Type B pancreatic cell (in vitro differentiated cells): ENCODE measurements at regions not wholly inside any gene's neighbourhood (a gene's known extent, or its start where the extent isn't known, plus 50 kb on each side); places are given as distances from the start of the nearest gene placed in this dataset.
A peak's percentile ranks its signal among the peaks of the same experiment; 100 is the strongest.

ENCODE experiments used
- DNase-seq: peaks from one replicate; pipeline ENCODE4 v3.0.0; 2021; ENCODE audit warnings: mixed read lengths; ENCODE audit not compliant: unreplicated experiment; ENCODE audit errors: extremely low spot score
- H3K27ac Mint-ChIP-seq: 2 replicates; pipeline ENCODE4 v1.8.0; 2021; ENCODE audit warnings: mild to moderate bottlenecking, mixed read lengths
- H3K27me3 Mint-ChIP-seq: 2 replicates; pipeline ENCODE4 v1.8.0; 2021; ENCODE audit warnings: mixed read lengths
- H3K36me3 Mint-ChIP-seq: 2 replicates; pipeline ENCODE4 v1.8.0; 2021; ENCODE audit warnings: mixed read lengths
- H3K4me1 Mint-ChIP-seq: one replicate; pipeline ENCODE4 v1.8.0; 2021; ENCODE audit warnings: mixed read lengths; ENCODE audit not compliant: unreplicated experiment
- H3K4me3 Mint-ChIP-seq: 2 replicates; pipeline ENCODE4 v1.8.0; 2021; ENCODE audit warnings: mild to moderate bottlenecking, mixed read lengths
- H3K9me3 Mint-ChIP-seq: 2 replicates; pipeline ENCODE4 v1.8.0; 2021; ENCODE audit warnings: mixed read lengths
- TF ChIP-seq, protein P1 (sequence below): fragments of 200-600 bp; sonication (generic); conservative IDR thresholded peaks from 2 replicates; pipeline ENCODE4 v1.5.0; 2021; ENCODE audit warnings: antibody characterized with exemption, mild to moderate bottlenecking

DNA sequence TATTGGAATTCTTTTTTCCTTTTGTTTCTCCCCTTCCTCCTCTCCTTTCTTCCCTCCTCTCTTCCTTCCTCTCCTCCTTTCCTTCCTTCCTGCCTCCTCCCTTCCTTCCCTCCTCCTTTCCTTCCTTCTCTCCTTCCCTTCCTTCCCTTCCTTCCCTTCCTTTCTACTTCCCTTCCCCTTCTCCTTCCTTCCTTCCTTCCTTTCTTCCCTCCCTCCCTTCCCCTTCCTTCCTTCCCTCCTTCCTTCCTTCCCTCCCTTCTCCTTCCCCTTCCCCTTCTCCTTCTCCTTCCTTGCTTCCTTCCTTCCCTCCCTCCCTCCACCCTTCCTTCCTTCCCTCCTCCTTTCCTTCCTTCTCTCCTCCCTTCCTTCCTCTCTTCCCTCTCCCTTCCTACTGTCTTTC lies 431.0 kb upstream of the MEIS1 start:
- Mint-ChIP-seq H3K36me3 (no peaks in the 10 kb centered on the region), H3K27me3 (no peaks in the 10 kb centered on the region), H3K4me3 (no peak overlapping the region), H3K9me3 (peaks cover 4% of the 10 kb centered on the region), H3K4me1 (peaks cover 13% of the 10 kb centered on the region), H3K27ac (no peak overlapping the region)
- no peak for DNase-seq
- TF ChIP-seq, protein P1, sequence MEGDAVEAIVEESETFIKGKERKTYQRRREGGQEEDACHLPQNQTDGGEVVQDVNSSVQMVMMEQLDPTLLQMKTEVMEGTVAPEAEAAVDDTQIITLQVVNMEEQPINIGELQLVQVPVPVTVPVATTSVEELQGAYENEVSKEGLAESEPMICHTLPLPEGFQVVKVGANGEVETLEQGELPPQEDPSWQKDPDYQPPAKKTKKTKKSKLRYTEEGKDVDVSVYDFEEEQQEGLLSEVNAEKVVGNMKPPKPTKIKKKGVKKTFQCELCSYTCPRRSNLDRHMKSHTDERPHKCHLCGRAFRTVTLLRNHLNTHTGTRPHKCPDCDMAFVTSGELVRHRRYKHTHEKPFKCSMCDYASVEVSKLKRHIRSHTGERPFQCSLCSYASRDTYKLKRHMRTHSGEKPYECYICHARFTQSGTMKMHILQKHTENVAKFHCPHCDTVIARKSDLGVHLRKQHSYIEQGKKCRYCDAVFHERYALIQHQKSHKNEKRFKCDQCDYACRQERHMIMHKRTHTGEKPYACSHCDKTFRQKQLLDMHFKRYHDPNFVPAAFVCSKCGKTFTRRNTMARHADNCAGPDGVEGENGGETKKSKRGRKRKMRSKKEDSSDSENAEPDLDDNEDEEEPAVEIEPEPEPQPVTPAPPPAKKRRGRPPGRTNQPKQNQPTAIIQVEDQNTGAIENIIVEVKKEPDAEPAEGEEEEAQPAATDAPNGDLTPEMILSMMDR, result no peak

DNA sequence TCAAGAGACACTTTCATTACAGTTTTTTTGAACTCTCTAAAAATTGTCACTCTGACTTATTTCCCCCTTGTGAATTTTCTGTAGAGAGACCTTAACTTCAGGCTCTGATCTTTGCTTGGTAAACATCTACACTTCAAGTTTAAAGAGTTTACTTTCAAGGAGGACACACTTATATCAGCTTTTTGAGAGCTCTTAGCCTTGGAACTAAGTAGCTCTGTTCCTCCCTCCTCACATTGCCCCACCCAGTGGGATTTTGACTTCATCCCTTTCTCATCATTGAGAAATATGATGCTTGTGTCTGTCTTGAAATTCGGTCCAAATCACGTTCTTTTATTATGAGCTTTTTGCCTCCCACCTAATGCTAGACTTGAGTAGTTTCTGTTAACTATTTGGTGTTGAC lies 433.4 kb upstream of the MEIS1 start:
- TF ChIP-seq, protein P1, result no peak
- peaks cover 4% of the 10 kb centered on the region for H3K9me3 Mint-ChIP-seq
- H3K4me1 Mint-ChIP-seq, result peaks cover 13% of the 10 kb centered on the region
- no peak for DNase-seq
- no peak overlapping the region for H3K4me3 Mint-ChIP-seq
- peak overlapping the region; percentile 12 for H3K27ac Mint-ChIP-seq
- no peaks in the 10 kb centered on the region for H3K27me3 Mint-ChIP-seq
- no peaks in the 10 kb centered on the region for H3K36me3 Mint-ChIP-seq

DNA sequence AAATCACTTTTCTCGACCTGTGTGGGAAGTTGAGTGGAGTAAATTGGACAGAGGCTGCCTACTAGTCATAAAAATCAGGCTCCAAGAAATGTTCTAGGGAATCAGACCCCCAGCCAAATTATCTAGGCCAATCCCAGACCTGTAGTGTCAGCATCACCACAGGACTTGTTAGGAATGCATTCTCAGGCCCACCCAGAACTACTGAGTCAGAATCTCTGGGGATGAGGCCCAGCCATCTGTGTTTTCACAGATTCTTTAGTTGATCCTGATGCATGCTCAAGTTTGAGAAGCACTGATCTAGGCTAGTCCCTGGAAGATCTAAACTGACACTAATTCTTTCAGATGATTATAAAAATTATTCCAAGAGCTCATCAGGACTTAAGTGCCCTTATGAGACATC lies 434.0 kb upstream of the MEIS1 start:
- TF ChIP-seq, protein P1, result no peak
- no peaks in the 10 kb centered on the region for H3K27me3 Mint-ChIP-seq
- H3K36me3 Mint-ChIP-seq, result no peaks in the 10 kb centered on the region
- peaks cover 13% of the 10 kb centered on the region for H3K4me1 Mint-ChIP-seq
- peaks cover 4% of the 10 kb centered on the region for H3K9me3 Mint-ChIP-seq
- H3K4me3 Mint-ChIP-seq, result no peak overlapping the region
- no peak for DNase-seq
- no peak overlapping the region for H3K27ac Mint-ChIP-seq

- Mint-ChIP-seq H3K4me1 (peaks cover 13% of the 10 kb centered on the region), H3K36me3 (no peaks in the 10 kb centered on the region), H3K9me3 (peaks cover 2% of the 10 kb centered on the region), H3K4me3 (no peak overlapping the region), H3K27me3 (no peaks in the 10 kb centered on the region), H3K27ac (no peak overlapping the region)
- TF ChIP-seq, protein P1, result peak; percentile 48
- DNase-seq, result no peak
These were observed 435.1 kb upstream of the MEIS1 start for GRCh38 chr2:65999796-66000195.

DNA sequence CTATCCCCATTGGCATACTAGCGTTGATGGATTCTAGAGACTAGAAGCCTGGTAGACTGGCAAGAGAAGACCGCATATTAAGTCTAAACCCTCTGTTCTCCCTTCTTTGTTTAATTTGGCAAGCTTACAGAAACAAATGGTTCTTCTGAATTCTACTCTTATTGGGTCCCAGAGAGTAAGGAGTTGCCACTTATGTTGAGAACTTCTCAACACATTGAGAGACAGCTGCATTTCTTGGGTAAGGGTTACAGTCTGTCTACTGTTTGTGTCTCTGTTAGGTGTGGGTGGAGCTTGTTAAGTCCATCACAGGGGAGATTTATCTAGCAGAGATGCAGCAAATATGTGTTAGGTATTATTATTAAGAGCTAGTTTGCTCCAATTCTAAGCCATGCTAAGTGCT lies 435.8 kb upstream of the MEIS1 start:
- no peak overlapping the region for H3K4me3 Mint-ChIP-seq
- no peaks in the 10 kb centered on the region for H3K36me3 Mint-ChIP-seq
- H3K27ac Mint-ChIP-seq, result no peak overlapping the region
- H3K4me1 Mint-ChIP-seq, result peaks cover 13% of the 10 kb centered on the region
- no peak for DNase-seq
- H3K9me3 Mint-ChIP-seq, result no peaks in the 10 kb centered on the region
- no peaks in the 10 kb centered on the region for H3K27me3 Mint-ChIP-seq
- TF ChIP-seq, protein P1, result no peak

DNA sequence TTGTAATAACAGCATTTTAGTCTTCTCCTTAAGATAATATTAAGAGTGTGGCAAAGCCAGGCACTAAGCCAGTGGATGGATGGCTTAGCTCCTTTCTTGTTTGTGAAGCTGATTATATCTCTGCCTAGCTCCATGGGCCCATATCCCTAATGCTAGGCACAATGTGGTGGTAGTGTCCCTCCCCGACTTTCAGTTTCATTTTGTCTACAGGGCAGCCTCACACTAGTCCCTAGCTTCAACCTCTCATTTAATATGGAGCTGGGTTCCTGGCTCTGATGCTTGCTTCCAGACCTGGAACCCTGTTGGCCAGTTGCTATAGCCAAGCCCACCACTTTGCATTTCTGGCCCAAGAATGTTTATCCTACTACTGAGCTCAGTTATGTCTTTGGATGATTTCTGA lies 437.0 kb upstream of the MEIS1 start:
- H3K27ac Mint-ChIP-seq, result no peak overlapping the region
- DNase-seq, result no peak
- no peaks in the 10 kb centered on the region for H3K36me3 Mint-ChIP-seq
- TF ChIP-seq, protein P1, result no peak
- no peak overlapping the region for H3K4me3 Mint-ChIP-seq
- no peaks in the 10 kb centered on the region for H3K9me3 Mint-ChIP-seq
- no peaks in the 10 kb centered on the region for H3K27me3 Mint-ChIP-seq
- H3K4me1 Mint-ChIP-seq, result peaks cover 13% of the 10 kb centered on the region
